Ishikawa (cell line): ENCODE measurements at regions not wholly inside any gene's neighbourhood (a gene's known extent, or its start where the extent isn't known, plus 50 kb on each side); places are given as distances from the start of the nearest gene placed in this dataset.

Source experiments
- CEBPB ChIP-seq: IDR thresholded peaks from 2 replicates; pipeline ENCODE4 v1.6.1; 2012
- CREB1 ChIP-seq: IDR thresholded peaks from 2 replicates; pipeline ENCODE4 v1.6.1; 2012; ENCODE audit warnings: low read depth
- EGR1 ChIP-seq: IDR thresholded peaks from 2 replicates; pipeline ENCODE4 v1.6.1; 2012
- EP300 ChIP-seq: IDR thresholded peaks from 2 replicates; pipeline ENCODE4 v1.6.1; 2012; ENCODE audit warnings: borderline replicate concordance
- FOXM1 ChIP-seq: IDR thresholded peaks from 2 replicates; pipeline ENCODE4 v1.6.1; 2012; ENCODE audit warnings: low read depth, borderline replicate concordance
- MAX ChIP-seq: IDR thresholded peaks from 2 replicates; pipeline ENCODE4 v1.6.1; 2012
- NFIC ChIP-seq: IDR thresholded peaks from 2 replicates; pipeline ENCODE4 v1.6.1; 2012
- RAD21 ChIP-seq: IDR thresholded peaks from 2 replicates; pipeline ENCODE4 v1.6.1; 2012; ENCODE audit warnings: low read depth
- TAF1 ChIP-seq: IDR thresholded peaks from 2 replicates; pipeline ENCODE4 v1.6.1; 2012; ENCODE audit warnings: low read depth, mild to moderate bottlenecking
- TCF12 ChIP-seq: IDR thresholded peaks from 2 replicates; pipeline ENCODE4 v1.6.1; 2012; ENCODE audit warnings: low read depth
- TEAD4 ChIP-seq: IDR thresholded peaks from 2 replicates; pipeline ENCODE4 v1.6.1; 2012
- USF1 ChIP-seq: IDR thresholded peaks from 2 replicates; pipeline ENCODE4 v1.6.1; 2012
- YY1 ChIP-seq: IDR thresholded peaks from 2 replicates; pipeline ENCODE4 v1.6.1; 2012; ENCODE audit warnings: low read depth
- ZBTB7A ChIP-seq: IDR thresholded peaks from 2 replicates; pipeline ENCODE4 v1.6.1; 2012; ENCODE audit warnings: low read depth

GRCh38 chr5:88364991-88365390 is 96.3 kb upstream of the TMEM161B start:
- TF ChIP-seq MAX (no peak), EP300 (no peak), TEAD4 (no peak), ZBTB7A (no peak), YY1 (no peak), TAF1 (no peak), USF1 (no peak), CREB1 (no peak), EGR1 (no peak), FOXM1 (no peak), CEBPB (no peak), RAD21 (no peak), TCF12 (no peak), NFIC (no peak)
